HG03442 (cell line): ENCODE measurements at regions not wholly inside any gene's neighbourhood (a gene's known extent, or its start where the extent isn't known, plus 50 kb on each side); places are given as distances from the start of the nearest gene placed in this dataset.
"Not testable (repeated sequence)": the region's sequence is repeated elsewhere in the genome, so short reads cannot be mapped to it uniquely, and the experiment has no call there.

Experiments
- ATAC-seq: cut with Tn5 transposase; IDR thresholded peaks from one replicate; pipeline ENCODE4 v1.9.1; 2021; ENCODE audit warnings: mild to moderate bottlenecking, moderate library complexity; ENCODE audit not compliant: unreplicated experiment

DNA sequence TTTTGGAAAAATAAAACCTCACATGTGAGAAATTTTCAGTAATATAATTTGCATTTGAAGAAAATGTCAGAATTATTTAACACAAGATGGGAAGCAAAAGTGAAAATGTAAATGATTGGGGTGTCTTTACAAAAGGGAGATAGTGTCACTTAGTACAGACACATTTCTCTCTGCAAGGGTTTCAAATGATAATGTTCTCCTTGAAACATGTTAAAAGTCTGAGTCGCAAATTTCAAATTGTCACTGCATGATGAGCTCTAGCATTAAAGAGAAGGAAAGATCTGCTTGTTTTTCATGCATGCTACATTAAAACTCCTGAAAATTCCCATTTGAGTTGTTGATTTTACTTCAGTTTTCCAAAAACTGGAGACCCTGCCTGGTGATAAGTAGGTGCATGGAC, 122.0 kb upstream of the LDB2 start:
- no peak for ATAC-seq

DNA sequence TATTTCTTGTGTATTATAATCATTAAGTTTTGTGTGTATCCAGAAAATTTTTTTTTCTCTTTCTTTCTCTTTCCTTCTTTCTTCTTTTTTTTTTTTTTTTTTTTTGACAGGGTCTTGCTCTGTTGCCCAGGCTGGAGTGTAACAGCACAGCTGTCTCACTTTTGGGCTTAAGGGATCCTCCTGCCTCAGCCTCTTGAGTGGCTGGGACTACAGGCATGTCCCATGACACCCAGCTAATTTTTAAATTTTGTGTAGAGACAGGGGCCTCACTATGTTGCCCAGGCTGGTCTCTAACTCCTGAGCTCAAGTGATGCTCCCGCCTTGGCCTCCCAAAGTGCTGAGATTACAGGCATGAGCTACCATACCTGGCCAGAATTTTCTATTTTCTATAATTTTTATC, 120.2 kb upstream of the LDB2 start:
- ATAC-seq, result not testable (repeated sequence)

DNA sequence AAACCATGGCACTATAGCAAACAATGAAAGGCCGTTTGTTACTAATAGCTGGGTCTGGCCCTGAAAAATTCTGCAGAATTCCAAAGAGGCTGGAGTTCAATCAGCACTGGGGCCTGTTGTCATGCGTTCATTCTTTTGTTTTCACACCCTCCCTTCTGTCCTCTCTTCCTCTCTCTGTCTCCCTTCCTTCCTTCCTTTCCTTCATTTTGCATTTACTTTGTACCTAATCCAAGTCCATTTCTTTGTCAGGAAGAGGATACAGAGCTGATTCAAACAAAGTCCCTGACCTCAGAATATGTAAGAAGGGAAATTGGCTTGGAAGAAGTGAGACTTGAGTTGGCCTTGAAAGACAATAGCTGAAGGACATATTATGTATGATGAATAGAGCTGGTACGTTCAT, 119.6 kb upstream of the LDB2 start:
- no peak for ATAC-seq

DNA sequence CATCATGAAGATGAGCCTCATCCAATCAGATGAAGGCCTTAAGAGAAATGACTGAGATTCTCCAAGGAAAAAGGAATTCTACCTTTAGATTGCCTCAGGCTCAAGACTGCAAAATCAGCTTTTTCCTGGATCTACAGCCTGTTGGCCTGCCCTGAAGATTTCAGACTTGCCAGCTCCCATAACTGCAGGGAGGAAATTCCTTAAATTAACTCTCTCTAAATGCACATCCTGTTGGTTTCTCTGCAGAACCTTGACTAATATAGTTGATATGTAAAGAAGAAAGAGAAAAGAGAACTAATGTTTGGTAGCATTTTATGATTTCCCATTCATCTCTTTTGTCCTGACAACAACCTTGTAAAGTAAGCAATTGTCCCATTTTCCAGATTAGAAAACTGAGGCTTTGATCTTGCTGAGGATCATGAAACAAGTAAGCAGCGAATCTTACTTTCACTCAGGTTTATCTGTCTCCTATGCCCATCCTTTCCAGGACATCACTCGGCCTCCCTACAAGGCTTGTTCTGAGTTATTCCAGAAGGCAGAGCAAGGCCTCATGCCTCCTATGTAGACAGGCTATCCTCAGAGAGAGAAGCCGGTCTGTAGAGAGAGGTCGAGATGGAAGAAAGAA, 115.0 kb upstream of the LDB2 start:
- ATAC-seq, result no peak

DNA sequence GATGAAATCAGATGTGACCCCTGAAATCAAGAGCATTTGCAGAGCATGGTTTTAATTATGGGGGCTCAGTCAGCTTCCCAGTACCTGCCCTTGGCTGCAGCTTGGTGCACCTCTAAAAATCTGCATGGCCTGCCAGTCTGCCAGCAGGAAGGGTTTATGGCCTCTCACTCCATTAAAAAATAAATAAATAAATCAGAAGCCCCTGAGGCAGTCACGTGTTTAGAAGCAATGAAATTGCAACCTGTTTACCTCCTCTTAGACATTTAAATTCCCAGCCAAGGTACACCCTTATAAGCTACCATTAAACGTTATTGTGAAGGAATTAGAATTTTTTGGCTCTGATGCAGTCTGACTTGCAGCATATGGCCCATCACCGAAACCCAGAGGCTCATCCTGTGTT, 114.0 kb upstream of the LDB2 start:
- ATAC-seq, result no peak

DNA sequence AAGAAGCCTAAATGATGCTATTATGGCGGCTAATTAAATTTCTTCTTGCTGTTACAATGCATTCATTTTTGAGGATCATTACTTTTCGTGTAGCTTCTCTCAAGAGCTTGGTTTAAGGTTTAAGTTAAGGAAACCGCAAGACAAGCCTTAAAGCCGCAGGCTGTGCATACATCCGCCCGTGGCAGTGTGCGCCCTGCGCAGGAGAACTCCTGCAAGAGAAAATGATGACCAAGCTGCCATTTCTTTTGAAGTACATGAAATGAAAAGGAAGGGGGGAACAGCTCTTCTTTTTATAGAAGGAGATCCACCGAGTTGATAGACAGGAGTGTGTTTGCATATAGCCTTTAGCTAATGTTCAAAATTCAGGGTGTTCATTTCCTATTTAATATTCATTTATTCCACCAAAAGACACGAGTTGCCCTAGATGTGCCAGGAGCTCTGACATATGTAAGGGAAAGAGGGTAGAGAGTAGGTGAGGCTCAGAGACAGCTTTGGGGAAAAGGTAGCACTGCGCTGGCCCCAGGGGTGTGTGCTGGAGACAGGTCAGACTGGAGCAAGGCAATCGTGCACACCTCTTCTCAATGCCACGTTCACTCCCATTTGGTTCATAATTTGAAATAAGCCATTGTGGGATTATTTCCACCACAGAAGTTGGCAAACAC, 112.1 kb upstream of the LDB2 start:
- no peak for ATAC-seq

DNA sequence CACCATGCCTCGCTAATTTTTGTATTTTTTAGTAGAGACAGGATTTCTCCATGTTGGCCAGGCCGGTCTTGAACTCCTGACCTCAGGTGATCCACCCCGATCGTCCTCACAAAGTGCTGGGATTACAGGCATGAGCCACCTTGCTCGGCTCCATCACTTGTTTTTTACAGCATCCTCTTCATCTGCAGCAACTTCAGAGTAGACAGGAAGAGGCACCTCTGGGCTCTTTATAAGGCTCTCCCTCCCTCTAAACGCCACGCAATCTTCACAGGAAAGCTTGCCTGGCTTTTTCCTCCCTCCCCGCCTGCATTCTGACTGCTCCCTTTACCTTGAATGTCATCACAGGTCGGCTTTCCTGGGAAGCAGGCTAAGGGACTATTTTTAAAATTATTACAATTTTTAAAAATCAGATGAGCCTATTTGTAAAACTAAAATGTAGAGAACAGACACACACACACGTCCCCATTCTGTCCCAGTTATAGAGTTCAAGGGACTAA, 111.5 kb upstream of the LDB2 start:
- no peak for ATAC-seq

DNA sequence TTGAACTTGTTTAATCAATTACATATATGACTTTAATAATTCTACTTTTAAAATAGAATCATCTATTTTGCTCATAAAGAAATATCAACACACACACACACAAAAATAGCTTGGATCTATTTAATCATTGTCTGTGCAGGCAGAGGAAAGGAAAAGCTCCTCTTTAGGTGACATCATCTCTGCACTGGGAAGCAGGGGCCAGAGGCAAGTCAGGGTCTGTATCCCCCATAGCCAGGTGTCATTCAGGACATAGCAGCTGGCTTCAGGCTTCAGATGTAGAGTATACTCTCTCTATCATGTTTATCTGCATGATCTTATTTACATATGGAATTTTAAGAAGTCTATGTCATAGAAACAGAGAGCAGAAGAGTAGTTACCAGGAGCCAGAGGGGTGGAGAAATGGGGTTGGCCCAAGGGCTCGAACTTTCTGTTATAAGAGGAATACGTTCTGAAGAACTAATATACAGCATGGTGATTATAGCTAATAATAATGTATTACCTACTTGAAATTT, 110.4 kb upstream of the LDB2 start:
- ATAC-seq, result no peak

DNA sequence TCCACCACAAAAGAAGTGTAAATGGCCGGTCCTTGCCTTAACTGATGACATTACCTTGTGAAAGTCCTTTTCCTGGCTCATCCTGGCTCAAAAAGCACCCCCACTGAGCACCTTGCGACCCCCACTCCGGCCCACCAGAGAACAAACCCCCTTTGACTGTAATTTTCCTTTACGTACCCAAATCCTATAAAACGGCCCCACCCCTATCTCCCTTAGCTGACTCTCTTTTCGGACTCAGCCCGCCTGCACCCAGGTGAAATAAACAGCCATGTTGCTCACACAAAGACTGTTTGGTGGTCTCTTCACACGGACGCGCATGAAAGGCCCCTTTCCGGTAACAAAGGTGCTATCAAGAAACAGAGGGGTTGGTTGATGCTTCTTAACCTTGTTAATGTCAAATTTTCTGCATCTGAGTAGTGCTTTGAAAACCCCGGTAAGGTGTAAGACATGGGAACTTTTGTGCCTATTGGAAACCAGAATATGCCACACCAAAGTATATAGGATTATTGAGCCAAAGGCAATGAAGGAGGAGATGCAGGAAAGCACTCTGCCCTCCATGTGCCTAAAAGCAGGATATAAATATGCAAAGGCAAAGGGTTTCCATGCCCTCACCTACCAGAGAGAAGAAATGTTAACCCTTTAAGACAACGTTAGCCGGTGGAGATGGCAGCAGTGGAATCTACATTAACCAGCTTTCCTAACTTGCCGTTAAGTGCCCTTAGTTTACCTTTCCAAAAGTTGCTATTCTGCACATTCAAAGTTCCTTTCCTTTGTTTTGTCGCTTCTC, 105.4 kb upstream of the LDB2 start:
- ATAC-seq, result not testable (repeated sequence)

DNA sequence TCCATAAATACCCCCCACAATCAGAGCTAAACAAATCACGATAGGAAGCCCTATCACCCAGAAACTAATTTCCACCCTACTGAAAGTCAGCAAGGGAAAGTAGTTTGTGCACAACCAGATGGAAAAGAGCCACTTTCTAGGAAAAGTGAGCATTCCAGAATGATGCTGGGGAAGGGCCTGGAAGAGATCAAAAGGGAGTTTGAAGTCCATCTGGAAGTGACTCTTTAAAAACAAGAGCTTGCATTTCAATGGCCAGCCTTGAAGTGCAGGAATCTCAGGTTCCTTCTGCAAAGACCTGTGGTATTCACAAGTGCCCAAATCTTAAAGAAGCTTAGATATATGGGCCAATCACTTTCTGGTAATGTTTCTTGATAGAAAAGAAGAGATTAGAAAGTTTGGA, 97.0 kb upstream of the LDB2 start:
- ATAC-seq, result no peak

DNA sequence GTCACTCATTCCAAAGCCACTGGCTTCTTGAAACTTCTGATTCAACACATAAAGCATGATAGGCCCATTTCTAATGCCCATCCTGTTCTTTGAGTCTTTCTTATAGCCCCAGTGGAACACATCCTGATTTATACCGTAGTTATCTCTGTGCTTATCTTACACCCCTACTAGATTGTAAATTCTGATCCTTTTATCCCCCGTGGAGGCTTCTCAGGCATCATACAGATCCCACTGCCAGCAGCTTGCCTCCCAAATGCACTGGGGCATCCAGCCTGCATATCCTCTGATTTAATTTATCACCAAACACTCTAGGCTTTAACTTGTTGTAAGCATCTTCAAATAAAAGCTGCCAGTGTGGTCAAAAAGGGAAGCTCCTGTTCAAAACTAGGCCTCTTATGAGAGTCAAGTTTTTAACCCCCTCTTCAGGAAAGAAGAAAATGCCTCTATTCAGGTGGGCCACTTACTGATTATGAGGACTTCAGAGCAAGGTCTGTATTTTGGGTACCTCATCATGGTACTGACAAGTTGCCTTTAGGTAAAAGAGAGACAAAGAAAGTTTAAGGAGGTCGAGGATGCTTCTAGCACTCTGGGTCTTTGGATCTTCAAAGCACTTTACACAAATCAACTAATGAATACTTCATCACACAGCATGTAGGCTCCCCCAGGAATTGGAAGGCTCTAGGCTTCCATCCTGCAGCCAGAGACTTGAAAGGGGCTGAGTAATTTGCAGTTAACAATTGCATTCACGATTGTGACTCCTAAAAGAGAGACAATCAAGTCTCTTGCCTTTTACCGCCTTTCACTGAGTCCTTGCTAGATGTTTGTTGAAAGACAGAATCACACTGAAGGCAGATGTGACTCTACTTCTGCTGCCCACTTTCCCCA, 95.8 kb upstream of the LDB2 start:
- no peak for ATAC-seq

DNA sequence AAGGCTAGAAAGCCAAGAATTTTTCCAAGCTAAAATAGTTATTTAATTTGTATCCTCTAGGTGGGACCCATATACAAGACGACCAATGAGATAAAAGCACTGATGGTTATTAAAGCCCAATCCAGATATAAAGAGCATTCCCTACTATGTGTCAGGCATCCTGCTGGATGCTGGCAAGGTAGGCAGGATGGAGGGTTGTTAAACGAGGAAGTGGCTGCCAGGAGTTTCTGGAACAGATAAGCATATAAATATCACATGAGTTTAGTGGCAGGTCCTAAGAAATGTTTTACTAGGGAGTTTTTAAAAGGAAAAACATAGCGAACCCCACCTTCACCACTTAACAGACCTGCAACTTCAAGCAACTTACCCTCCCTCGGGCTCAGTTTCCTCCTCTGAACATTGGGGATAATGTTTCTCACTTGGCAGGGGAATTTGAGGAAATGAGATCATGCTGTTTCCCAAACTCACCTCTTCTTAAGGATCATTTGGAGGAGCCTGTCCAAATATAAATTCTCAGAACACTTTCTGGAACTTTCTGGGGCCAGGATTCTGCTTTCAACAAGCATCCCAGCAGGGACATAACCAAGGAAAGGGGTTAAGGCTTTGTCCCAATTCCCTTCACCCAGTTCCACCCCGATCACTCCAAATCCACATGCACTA, 94.3 kb upstream of the LDB2 start:
- no peak for ATAC-seq

DNA sequence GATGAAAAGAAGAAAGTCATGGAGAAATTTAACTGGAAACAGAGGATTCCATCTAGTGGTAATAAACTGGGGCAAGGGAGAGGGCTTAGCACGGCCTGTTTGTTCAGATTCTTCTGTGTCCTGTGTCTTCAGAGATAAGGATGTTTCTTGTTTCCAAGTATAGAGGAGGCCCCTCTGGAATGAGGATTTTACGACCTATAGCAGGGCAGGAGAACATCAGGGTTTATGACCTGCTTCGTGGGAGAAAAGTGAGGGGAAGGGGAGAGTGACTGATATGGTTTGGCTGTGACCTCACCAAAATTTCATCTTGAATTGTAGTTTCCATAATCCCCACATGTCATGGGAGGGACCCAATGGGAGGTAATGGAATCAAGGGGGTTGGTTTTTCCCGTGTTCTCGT, 93.0 kb upstream of the LDB2 start:
- ATAC-seq, result no peak

DNA sequence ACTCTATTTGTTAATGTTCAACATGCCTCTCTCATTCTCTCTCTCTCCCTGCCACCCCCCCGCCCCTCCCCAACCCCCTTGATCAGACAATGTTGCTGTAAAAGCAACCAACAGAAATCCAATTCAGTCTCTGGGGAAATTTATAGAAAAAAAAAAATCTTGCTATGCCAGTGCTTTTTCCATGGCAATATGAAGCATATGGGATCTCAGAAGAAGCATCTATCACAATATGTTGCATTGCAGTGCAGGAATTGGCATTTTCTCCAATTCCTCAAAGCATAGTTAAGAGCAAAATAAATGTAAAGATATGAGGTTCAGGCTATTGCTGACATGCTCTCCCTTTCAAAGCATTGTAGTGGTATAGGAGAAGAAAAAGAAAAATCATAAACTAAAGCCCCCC, 90.9 kb upstream of the LDB2 start:
- ATAC-seq, result no peak

DNA sequence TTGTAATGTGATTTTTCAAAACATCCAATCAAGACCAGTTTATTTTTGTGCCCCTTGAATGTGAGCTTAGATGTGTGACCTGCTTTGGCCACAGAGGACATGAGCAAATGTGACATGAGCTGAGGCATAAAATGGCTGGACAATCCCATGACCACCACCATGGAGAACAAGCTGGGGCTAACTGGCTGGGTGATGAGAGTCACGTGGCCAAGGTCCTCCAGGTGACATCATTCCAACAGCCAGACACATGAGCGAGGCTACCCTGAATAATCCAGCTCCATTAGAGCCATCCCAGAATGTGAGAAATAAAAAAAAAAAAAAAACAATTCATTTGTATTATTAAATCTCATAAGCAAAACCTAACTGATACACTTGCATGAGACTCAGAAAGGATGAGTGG, 90.4 kb upstream of the LDB2 start:
- ATAC-seq, result no peak

DNA sequence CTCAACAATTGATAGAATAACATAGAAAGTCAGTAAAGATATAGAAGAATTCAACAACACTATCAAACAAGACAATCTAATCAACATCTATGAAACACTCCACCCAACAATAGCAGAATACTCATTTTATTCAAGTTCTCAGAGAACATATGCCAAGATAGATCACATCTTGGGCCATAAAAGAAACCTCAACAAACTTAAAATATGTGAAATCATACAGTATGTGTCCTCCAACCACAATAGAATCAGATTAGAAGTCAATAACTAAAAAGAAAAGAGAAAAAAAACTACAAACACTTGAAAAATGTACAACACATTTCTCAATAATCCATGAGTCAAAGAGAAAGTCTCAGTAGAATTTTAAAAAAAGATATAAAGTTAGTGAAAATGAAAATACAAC, 78.6 kb upstream of the LDB2 start:
- no peak for ATAC-seq

DNA sequence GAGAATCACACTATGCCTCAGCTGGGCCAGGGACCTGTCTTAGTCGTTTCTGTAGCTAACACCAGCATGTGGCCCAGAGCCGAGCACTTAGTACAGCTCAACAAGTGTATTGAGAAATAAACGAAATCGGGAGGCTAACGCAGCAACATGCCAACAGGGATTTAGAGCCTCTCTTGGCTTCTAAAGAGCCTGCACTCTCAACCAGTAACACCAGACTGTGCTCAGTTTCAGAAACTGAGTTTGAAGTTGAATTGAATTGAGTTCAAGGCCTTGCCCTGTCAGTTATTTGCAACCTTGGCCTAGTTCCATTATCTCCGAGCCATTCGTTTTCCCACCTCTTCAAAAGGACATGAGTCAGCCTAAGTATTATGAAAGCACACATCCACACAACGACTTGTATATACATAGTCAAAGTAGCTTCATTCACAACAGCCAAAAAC, 71.3 kb upstream of the LDB2 start:
- no peak for ATAC-seq

DNA sequence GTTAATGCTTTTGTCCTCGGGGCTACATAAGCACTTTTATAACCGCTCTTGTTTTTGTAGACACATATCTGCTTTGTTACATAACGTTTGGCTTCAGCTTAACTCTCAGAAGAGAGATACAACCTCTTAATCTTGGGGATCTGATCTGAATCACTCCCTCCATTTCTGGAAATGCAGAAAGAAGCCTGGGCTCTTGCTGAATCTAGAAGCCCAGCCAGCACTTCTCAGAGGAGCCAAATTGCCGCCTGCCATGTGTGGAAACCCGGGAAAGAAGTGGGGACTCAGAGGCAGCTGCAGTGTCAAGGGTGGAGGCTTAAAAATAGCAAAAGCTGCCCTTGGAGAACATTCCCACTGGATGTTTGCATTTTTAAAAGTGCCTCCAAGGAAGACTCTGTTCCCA, 69.3 kb upstream of the LDB2 start:
- no peak for ATAC-seq

DNA sequence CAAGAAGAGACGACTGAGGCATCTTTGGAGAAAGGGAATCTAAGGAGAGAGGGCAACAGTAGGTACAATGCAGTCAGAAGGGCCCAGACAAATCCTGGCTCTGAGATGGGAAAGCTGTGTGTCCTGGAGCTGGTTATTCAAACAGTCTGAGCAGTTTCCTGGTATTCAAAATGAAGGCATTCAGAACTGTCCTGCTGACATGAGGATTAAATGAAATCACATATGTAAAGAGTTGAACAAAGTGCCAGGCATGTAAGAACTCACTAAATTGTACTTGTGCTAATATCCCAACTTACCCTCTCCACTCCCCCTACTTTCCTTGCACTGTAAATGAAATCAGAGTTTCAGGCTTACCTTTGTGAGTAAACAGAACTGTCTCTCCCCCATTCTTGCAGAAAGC, 60.9 kb upstream of the LDB2 start:
- ATAC-seq, result no peak

DNA sequence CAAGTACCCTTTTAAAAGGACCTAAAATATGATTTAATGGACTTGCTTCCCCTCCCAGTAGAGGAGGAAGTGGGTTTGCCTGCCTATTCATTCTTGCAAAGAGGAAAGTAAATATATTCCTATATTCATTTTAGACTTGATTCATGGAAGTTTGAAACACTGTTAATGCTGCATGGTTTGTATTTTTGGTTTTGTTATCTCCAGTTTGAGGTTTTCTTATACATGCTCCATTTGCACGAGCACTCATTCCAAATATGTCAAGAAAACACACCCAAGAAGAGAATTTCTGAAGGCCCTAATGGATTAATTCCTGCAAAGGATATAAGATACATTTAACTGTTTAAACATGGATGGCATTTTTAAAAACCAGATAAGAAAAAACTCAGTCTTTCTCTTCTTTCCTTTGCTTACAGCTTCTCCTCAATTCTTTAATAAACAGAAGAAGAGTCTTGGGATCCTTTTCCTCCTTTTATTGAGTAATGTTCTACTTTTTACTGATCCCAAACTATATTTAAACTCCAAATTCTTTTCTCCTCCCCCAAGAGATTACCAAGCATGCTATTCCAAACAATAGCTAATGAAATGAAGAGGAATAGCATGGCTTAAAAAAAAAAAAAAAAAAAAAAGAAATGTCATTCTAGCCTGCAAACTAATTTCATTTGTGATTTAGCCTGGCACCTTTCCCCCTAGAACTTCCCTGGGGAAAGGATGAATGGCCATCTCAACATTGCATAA, 54.6 kb upstream of the LDB2 start:
- ATAC-seq, result no peak
